ENCODE measurements at regions not wholly inside any gene's neighbourhood (a gene's known extent, or its start where the extent isn't known, plus 50 kb on each side); places are given as distances from the start of the nearest gene placed in this dataset.
"Not testable (repeated sequence)": the region's sequence is repeated elsewhere in the genome, so short reads cannot be mapped to it uniquely, and the experiment has no call there.

DNA sequence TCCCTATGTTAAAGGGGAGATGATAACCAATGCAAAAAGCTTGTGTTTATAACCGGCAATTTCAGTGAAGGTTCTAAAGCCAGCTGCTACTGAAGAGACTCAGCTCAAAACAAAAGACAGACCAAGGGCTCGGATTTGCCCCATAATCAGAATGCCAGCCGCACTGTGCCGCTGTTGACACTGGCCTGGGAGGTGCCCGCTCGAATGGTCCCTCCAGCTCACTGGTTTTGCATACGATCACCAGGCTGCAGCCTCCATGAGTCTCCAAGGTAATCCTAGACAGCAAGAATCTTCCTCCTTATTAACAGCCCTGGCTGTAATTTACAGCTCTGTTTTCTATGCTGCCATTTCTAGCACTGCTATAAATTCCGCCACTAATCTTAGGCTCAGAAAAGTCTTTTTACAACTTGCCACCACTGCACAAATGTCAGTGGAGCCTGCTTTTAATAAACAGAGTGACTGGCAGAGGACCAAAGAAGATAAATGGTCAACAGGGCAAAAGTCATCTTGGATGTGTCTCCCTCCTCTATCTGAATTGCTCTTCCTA lies 155.7 kb upstream of the SH3BP4 start:
- no peak for DNase-seq

DNA sequence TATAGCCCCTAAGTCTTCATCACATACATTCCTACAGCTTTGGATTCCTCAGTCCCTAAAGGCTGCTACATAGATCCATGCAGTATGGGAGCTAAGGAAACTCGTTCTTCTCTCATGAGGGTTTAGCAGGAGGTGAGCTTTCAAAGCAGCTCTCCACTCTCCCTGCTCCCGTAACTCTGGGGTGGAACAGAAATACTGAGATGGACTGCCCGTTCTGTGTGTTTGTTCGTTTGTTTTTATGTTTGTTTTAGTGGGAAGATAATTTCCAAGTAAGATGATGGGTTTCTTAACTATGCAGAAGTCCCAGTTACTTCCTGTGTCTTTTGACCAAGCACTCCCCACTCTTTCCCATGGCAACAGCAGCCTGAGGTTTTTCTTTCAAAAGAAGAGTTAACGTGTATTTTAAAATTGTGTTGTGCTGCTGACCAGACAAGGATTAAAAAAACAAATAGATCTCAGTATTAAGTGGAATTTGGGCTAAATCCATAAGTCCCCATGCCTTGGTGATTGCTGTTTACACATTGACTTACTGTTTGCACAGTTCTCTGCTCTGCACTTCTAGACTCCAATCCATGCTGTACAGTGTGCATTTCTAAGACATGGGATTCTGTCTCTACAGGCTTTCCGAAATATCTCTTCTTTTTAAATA lies 156.4 kb upstream of the SH3BP4 start:
- DNase-seq, result no peak

DNA sequence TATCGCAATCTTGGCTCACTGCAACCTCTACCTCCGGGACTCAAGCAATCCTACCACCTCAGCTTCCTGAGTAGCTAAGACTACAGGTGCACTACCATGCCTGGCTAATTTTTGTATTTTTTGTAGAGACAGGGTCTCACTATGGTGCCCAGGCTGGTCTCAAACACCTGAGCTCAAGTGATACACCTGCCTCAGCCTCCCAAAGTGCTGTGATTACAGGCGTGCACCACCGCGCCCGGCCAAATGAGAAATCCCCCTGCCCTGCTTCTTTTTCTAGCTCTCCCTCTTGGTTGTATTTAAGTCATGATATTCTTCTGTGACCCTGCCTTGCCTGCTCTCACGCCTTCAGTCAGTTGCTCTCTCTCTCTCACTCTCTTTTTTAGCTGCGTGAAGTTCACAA lies 157.0 kb upstream of the SH3BP4 start:
- no peak for DNase-seq

DNA sequence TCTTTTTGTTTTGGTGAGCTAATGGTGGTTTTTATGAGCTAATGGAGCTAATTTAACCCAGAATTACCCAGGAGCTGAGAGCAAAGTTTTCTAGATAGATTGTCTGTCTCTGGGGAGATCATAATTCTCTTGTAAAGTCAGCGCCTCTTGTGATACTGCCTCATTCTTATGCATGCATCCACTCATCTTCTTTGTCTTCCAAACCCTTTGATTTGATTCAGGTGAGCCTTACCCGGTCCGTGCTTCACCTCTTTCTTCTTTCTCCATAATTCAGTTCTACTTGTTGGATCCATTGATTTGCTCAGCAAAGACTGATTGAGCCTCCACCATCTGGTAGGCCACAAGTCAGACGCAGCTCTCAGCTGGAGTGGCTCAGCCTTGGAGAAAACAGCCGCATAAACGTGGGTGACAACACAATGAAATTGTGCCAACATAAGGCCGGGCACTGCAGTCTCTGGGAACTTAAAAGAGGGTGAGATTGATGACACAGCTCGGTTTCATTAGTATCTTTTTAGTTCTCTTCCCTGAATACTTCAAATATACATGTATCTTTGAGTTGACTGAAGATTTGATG lies 158.5 kb upstream of the SH3BP4 start:
- DNase-seq, result no peak

DNA sequence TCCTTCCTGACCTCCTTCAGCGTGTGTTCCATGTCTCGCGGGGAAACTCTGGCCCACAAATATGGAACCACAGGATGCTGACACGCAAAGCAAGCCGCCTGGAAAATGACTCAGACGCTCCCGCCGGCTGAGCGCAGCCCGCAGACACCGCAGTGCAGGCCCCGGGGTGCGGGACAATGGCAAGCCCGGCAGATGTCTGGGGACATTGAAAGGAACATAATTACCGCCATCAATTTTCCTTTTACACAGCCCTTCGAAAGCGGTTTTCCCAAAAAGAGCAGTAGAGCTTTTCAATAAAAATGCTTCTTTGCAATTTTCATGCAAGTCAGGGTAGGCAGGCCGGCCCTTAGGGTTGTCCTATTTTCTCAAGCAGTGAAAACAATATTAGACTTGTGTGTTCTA lies 159.2 kb upstream of the SH3BP4 start:
- DNase-seq, result no peak

DNA sequence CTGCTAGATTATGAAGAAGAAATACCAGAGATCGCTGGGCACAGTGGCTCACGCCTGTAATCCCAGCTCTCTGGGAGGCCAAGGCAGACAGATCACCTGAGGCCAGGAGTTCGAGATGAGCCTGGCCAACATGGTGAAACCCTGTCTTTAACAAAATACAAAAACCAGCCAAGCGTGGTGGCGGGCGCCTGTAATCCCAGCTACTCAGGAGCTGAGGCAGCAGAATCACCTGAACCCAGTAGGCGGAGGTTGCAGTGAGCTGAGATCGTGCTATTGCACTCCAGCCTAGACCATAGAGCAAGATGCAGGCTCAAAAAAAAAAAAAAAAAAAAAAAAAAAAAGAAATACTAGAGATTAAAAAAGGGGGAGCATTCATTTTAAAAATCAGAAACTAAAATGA lies 159.7 kb upstream of the SH3BP4 start:
- DNase-seq, result not testable (repeated sequence)

DNA sequence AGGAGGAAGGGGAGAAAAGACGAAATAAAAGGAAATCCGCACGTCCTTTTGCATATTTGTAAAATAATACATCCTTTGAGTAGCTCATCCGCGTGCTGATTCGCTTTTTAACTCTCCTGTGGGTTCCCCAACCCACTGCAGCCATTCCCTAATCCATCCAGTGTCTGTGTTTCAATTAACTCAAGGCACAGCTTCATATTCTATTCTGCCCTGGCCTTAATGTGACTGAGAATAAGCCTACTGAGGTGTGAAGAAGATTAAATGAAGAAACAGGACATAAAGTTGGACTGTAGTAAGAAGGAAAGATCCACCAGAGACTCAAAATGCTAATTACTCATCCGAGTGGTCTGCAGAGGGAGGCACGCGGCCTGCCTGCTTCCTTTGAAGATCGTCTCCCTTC lies 161.4 kb upstream of the SH3BP4 start:
- no peak for DNase-seq

DNA sequence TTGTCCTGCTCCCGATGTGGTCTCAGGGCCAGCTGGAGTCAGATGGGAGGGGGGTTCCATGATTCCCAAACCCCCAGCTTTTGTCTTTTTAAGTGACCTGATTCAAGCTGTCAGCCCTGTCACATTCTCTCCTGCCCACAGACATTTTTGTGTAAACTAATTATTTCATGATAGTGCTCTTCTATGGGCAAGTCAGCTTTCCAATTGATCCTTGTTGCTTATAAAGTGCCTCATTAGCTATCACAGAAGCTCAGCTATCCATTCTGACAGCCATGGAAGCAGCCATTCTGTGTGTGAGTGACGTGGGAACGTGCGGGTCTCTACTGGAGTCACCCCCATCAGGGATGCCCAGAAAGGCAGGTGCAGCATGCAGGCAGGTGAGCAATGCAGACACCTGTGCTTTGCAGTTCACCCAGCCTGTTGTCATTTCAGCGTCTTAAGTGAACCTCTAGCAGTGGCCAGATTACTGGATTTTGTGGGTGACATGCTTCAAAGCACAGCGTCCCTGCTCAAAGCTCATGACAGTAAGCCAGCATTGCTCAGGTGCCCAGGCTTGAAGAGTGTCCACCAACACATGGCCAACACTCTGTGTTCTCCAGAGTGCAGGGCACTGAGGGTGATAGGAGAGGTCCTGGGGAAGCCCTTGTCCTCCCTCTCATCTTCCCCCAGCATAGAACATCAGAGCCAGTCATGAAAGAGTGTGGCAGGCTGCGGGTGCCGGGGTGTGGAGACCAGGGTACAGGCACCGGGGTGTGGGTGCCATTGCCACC lies 162.1 kb upstream of the SH3BP4 start:
- DNase-seq, result no peak

DNA sequence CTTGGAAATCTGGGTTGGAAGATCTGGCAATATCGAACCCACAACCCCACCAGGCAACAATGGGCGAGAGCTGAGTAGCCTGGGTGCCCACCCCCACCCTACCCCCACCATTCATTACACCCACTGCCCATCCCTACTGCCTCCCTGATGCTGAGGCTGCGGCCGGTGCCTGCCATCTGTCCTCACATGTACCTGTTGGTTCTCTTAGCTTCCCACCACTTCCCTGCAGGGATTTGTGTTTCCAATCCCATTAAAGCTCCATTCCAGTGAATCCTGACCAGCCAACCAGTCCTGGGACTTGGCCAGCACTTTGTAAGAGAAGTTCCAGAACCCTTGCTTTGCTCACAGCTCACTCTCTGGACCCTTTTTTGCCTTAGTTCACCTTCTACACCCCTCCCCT lies 163.0 kb upstream of the SH3BP4 start:
- no peak for DNase-seq

DNA sequence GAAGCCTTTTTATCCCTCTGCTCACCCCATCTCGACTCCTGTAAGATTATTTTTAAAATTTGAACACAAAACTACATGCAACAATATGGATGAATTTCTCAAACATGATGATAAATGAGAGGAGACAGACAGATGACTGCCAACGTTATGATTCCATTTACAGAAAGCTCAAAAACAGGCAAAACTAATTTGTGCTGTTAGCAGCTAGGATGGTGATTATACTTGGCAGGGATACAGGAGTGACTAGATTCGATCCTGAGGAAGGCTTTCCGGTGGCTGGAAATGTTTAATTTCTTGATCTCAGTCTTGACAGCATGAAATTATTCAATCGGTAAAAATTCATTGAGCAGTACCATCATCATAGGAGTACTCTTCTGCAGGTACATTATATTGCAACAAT lies 163.4 kb upstream of the SH3BP4 start:
- DNase-seq, result no peak

DNA sequence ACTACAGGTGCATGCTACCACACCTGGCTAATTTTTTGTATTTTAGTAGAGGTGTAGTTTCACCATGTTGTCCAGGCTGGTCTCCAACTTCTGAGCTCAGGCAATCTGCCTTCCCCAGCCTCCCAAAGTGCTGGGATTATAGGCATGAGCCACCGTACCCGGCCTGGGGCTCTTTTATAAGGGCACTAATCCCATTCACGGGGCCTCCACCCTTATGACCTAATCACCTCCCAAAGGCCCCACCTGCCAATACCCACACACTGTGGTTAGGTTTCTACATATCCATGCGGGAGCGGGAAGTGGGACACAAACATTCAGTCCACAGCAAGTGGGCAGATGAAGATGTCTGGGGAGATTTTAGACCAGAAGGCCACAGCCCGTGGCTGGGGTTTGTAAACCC lies 164.7 kb upstream of the SH3BP4 start:
- no peak for DNase-seq

DNA sequence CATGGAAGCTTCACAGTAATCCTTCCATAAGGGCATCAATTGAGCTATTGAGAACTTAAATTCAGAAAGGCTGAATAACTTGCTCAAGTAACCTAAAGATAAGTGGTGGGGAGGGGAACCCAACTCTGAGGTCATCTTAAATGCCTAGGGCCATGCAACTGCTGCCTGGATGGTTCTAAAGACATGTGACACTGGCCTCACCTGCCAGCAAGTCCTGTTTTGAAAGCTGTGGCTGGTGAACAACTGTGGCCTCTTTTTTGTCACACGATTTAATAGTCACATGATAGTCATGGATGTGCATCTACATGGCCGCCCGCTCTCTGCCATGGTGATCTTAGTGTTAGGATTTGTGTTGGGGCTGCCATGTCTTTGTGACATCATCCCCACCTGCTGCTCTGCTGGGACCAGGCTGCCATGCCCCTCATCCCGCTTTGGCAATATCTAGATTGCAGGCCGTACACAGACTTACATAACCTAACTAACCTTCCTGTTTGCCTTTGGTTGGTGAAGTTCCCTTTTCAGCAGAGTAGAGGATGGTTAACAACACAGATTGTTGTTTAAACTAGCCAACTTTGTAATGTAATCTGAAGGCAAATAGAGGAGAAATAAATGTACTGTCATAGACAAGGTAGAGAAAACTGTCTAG lies 177.9 kb upstream of the SH3BP4 start:
- DNase-seq, result no peak

DNA sequence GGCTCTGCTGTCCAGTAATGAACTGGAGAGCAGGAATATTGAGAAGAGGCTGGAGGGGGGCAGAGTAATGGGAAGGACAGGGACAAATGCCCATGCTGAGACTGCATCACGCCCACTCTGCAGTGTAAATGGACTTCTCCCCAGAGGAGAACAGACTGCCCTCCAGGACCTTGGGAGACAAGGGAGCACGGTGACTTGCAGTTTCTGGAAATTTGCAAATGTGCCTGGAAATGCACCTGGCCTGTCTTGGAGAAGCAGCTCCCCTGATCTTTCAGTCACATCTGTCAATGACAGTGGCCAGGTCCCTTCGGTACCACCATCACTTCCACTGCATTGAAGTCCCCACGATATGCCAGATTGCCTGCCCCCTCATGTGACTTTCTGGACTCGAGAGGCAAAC lies 178.7 kb upstream of the SH3BP4 start:
- no peak for DNase-seq

DNA sequence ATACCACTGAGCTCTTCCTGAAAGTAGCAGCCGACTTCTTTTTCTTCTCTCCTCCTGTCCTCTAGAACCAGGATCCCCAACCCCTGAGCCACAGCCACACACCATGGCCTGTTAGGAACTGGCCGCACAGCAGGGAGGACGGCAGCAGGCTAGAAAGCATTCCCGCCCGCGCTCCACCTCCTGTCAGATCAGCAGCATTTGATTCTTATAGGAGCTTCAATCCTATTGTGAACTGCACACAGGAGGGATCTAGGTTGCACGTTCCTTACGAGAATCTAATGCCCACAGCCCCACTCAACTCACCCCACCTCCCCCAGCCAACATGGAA lies 179.1 kb upstream of the SH3BP4 start:
- DNase-seq, result no peak

DNA sequence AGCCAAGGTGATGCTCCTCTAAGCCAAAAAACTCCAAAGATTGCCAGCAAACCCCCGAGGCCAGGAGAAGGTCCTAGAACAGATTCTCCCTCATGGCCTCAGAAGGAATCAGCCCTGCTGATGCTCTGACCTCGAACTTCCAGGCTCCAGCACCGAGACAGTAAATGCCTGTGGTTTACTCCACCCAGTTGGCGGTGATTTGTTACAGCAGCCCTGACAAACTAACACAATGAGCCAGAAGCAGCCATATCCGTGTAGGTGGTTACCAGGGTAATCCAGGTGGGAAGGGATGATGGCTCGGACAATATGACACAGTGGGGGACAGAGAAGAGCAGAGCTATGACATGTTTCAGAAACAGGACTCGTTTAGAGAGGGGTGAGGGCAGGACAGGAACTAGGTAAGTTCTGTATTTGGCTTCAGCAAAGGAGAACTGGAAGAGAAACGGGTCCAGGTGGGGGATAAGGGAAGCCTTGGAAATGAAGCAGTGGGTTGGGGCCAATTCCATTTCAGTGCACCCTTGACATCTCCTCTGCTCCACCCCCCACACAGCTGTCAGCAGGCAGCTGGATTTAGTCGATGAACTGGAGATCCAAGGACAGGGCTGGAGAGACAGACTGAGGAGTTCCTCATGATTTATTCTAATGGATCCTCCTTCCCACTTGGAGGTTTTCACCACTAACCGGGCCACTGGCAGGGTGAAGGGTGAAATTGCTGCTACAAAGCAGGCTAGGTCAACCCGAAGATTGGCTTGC lies 179.7 kb upstream of the SH3BP4 start:
- DNase-seq, result no peak

DNA sequence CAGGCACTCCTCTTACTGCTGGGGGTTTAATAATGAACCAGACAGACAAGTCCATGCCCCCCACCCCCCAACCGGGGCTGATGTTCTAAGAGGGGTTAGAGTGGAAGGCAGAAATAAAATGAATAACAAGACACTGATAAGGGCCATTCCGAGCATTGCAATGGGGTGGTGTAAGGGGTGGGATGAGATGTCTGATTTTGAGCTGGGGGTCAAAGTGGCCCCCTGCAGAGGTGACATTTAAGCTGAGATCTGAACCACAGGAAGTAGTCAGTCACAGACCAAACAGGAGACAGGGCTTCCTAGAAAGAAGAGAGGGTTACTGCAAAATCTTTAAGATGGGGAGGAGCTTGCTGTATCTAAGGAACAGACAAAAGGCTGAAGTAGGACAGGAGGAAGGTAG lies 180.6 kb upstream of the SH3BP4 start:
- DNase-seq, result no peak

DNA sequence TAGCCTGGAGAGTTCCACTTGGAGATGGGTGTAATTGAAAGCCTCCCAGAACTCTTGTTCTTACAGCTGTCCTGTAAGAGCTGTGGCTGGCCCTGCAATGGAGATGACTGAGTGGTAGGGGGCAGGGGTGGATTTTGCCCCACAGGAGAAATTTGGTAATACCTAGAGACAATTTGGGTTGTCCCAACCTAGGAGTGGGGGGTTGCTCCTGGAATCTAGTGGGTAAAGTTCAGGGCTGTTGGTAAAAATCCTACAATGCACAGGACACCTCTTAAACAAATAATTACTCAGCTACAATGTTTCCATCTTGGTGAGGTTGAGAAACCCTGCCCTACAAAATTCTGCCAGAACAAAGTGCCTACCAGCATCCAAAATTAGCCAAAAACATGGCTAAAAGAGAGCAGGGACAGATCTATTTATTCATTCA lies 181.1 kb upstream of the SH3BP4 start:
- DNase-seq, result no peak

DNA sequence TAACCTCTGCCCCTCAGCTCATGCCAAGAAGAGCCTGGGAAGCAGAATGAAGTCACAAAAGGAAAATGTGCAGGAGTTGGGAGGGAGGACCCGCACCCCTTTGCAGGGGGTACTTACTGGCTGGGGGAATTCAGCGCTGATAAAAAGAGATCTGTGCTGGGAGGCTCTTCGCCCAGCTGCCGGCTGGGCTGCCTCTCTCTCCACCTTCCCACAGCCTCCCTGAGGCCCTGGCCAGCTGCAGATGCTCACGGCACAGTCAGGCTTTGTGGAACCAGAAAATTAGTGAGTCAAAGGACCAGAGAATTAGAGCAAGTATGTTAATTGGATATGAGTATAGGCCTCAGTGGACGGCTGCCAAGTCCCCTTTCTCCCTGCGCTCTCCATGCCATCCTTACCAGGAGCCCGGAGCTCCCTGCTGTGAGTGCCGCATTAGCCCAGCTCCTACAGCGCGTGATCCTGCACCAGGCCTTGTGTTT lies 181.7 kb upstream of the SH3BP4 start:
- no peak for DNase-seq

DNA sequence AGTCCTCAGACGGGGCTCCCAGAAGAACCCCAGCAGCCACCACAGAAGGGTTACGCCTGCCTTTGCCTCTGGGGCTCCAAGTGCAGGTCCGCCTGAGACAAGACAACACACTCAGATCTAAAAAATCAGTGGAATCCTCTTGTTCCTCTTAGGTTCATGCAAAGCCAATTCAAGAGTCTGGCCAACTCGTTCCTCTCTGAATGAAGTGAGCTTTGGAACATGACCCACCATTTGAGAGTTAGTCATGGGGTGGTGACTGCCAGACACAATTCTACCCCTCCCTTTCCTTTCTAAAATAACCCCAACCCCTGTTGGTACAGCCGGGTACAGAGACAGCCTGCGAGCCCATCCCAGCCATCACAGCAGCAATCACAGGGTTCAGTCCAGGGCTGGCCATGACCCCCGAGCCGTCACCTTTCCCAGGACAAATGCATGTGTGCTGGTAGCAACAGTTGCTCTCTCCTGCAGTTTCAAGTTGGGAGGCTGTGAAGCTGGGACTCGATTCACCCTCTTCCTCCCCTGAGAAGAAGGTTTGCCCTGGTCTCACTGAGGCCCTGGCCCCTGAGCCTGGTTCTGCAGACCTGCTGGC lies 183.1 kb upstream of the SH3BP4 start:
- DNase-seq, result no peak

DNA sequence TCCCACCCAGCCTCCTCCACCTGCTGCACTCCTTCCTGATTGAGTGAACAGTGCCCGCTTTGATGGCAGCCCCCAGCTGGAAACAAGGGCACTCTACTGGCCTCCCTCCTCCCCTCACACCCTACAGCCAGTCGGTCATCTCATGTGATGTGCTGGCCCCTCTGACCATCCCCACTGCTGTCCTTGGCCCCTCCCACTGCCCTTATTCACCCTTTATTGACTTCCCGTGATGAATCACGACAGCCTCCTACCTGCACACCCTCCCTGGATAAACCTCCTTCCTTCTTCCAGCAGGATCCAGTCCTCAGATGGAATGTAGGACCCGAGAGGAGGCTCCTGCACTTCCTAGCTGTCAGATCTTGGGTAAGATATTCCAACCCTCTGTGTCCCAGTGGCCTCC lies 186.5 kb upstream of the SH3BP4 start:
- no peak for DNase-seq

DNA sequence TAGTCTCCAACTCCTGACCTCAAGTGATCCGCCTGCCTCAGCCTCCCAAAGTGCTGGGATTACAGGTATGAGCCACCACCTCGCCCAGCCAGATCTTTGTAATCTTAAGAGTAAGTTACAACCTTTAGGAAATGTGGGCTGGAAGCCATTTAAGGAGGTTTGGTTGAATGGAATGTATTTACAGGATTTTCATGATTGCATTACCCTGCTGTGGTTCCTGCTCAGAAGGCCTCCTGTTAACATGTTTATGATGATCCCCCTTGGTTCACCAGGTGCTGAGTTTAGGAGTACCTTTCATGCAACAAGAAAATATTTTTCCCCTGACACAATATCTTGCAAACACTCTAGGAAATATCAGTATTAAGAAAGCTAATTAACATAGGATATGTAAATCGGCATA lies 187.4 kb upstream of the SH3BP4 start:
- DNase-seq, result no peak

All from activated effector memory CD4-positive, alpha-beta T cell treated with anti-CD3 and anti-CD28 coated beads, Interleukin-2, amount 50 U/mL, for 16 hours (primary cell).